GM10266 (cell line): ENCODE measurements at regions not wholly inside any gene's neighbourhood (a gene's known extent, or its start where the extent isn't known, plus 50 kb on each side); places are given as distances from the start of the nearest gene placed in this dataset.
"Not testable (repeated sequence)": the region's sequence is repeated elsewhere in the genome, so short reads cannot be mapped to it uniquely, and the experiment has no call there.

Experiments
- DNase-seq: peaks from one replicate; pipeline ENCODE4 v3.0.0; 2012; ENCODE audit errors: extremely low spot score
- CTCF ChIP-seq: IDR thresholded peaks from 2 replicates; pipeline ENCODE4 v1.5.1; 2012; ENCODE audit warnings: mild to moderate bottlenecking, low read depth; ENCODE audit not compliant: control insufficient read depth, insufficient read depth; ENCODE audit errors: missing control alignments

- TF ChIP-seq CTCF = no peak
- no peak for DNase-seq
Observed at GRCh38 chrX:46198858-46199257, 346.4 kb downstream of the ZNF674 start.

- DNase-seq = not testable (repeated sequence)
Observed at GRCh38 chrX:46186811-46187106, 358.5 kb downstream of the ZNF674 start.

- DNase-seq = no peak
- no peak for TF ChIP-seq CTCF
Observed at GRCh38 chrX:46185923-46186810, 359.1 kb downstream of the ZNF674 start.

- no peak for DNase-seq
- no peak for TF ChIP-seq CTCF
Observed at GRCh38 chrX:46184749-46185148, 360.5 kb downstream of the ZNF674 start.

GRCh38 chrX:46180258-46180687, 364.9 kb downstream of the ZNF674 start:
- TF ChIP-seq CTCF = no peak
- DNase-seq = no peak

- no peak for TF ChIP-seq CTCF
Observed at GRCh38 chrX:46179748-46180147, 365.5 kb downstream of the ZNF674 start.

GRCh38 chrX:46178763-46179162, 366.5 kb downstream of the ZNF674 start:
- no peak for TF ChIP-seq CTCF
- DNase-seq = no peak

More at GRCh38 chrX:46179748-46180147, 365.5 kb downstream of the ZNF674 start:
- no peak for DNase-seq
